GM06990 (cell line): ENCODE measurements at regions not wholly inside any gene's neighbourhood (a gene's known extent, or its start where the extent isn't known, plus 50 kb on each side); places are given as distances from the start of the nearest gene placed in this dataset.

Experiments
- DNase-seq: peaks from one replicate; pipeline ENCODE4 v3.0.0-alpha.2; 2011; ENCODE audit not compliant: insufficient read length; ENCODE audit errors: extremely low read depth
- H3K27me3 ChIP-seq: replicated peaks from 2 replicates; pipeline ENCODE4 v1.6.0; 2011; ENCODE audit warnings: low read length; ENCODE audit not compliant: control insufficient read depth, insufficient read depth
- H3K36me3 ChIP-seq: 2 replicates; pipeline ENCODE4 v1.5.1; 2011; ENCODE audit warnings: low read length; ENCODE audit not compliant: control insufficient read depth, insufficient read depth
- H3K4me3 ChIP-seq: replicated peaks from 2 replicates; pipeline ENCODE4 v1.5.1; 2011; ENCODE audit warnings: low read depth, mild to moderate bottlenecking, control low read depth, low read length
- CTCF ChIP-seq: IDR thresholded peaks from 2 replicates; pipeline ENCODE4 v1.5.1; 2011; ENCODE audit warnings: low read length, control low read depth, mild to moderate bottlenecking, inconsistent platforms; ENCODE audit not compliant: insufficient read depth, poor library complexity, severe bottlenecking

DNA sequence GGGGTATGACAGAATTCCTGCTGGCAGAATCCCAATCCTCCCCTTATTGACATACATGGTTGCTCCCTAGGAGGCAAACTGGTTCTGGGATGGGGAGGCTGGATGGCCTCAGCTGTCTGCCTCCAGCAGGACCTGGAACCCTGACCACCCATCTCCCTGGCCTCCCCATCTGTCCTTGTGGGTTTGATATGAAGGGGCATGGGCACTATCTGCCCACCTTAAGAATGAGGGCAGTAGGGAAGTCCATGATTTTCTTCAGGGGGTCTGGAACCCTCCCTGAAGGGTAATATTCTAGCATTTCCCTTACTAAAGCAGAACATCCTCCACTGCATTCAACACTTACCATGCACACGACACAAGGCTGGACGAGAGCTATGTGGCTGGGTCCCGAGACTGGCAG, 113.6 kb downstream of the VAPA start:
- no peak for DNase-seq
- Histone ChIP-seq H3K36me3 (no peaks in the 10 kb centered on the region), H3K4me3 (no peak overlapping the region), H3K27me3 (no peaks in the 10 kb centered on the region; the same call in 1 of the 2 replicates)
- no peak for TF ChIP-seq CTCF

DNA sequence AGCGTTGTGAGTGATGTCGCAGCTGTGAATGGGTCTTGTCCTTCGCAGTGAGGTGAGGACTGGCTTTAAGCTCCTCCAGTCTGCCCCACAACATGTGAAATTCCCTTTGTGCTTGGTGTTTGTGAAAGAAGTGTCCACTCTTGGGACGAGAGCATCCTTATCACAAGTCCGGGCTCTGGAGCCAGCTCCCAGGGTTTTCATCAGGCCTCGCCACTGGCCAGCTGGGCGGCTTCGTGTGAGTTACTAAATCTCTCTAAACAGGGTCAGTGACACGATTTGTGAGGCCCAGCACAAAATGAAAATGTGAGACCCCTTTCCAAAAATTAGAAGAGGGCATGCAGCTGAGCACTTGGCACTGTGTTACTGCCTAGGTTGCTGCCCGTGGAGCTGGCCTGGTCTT, 115.9 kb downstream of the VAPA start:
- H3K27me3 ChIP-seq = peaks cover 3% of the 10 kb centered on the region

DNA sequence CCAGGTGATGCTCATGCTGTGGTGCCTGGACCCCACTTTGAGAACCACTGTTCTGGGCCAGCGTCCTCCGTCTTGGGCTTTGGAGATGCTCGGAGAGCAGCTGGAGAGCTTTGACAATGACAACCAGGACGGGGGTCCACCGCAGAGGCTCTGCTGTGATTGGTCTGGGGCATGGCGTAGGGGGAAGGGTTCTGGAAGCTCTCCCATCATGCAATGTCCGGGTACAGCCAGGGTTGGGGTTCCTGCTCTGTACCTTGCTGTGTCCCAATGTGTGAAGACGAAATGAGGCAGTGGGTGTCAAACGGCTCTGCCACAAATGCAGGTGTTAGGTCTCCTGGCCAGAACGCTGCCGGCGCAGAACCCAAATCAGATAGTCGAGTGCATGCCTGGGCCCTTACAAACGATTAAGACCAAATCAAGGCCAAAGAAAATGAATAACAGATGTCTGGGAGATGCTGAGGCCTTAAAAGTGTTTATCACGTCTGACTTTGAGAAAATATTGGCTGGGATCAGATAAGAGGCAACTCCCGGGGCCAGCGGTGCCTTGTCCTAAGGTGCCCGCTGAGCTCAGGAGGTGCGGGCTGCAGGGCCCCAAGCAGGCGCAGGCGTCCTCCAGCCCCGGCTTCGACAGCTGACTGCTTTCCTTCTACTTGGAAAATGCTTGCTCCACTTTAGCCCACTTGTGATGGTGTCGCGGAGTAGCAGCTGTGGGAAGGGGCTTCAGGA, 117.2 kb downstream of the VAPA start:
- Histone ChIP-seq H3K36me3 (no peaks in the 10 kb centered on the region), H3K27me3 (peaks cover 5% of the 10 kb centered on the region), H3K4me3 (no peak overlapping the region)
- DNase-seq = no peak
- no peak for TF ChIP-seq CTCF

More for the DNA sequence above, 115.9 kb downstream of the VAPA start:
- no peak for TF ChIP-seq CTCF
- DNase-seq = no peak
- H3K36me3 ChIP-seq = no peaks in the 10 kb centered on the region
- H3K4me3 ChIP-seq = no peak overlapping the region

DNA sequence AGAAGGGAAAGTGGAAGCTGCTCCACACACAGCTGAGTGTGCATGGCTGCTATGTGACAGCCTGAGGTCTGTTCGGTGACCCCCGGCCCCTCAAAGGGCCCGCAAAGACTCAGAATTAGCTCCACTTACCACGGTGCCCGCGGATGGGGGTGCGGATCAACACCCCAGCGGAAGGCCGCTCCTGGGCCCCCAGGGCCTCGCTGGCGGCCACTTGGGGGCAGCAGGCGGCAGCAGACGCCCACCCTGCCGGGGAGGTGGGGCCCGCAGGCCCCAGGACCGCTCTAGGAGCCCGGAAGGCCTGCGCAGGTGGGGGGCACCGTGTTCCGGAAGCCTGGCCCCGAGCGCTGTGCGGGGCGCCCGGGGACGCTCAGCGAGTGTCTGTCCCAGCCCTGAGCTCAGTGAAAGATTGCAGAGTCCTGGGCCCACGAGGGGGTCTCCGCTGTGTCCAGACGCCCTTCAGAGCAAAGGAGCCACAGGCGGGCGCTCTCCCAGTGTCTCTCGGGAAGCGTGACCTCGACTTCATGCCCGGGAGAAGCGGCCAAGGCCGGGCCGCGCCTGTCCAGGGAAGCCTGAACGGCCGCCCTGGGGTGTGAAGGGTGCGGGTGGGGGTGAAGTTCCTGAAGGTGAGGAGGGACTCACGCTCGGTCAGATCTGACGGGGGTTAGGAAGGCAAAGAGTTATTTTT, 118.7 kb downstream of the VAPA start:
- H3K4me3 ChIP-seq = no peak overlapping the region
- peaks cover 5% of the 10 kb centered on the region for H3K27me3 ChIP-seq
- H3K36me3 ChIP-seq = no peaks in the 10 kb centered on the region
- no peak for DNase-seq
- no peak for TF ChIP-seq CTCF

DNA sequence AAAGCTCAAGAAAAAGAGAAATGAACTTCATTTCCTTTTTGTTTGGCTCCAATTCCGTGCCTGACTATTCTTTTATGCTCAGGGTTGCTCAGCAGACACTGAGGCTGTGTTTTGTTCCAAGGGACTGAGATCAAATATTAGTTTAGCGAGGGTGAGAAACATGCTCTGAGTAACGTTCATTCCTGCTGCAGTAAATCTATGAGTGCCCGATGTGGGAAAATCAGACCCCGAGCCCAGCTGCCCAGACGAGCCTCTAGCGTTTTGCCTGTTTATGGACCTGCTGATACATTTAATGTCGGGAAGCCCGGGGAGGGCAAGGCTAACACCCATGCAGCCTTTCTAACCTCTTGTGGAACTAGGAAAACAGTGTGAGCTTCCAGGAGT, 119.2 kb downstream of the VAPA start:
- DNase-seq = no peak
- Histone ChIP-seq H3K27me3 (peaks cover 5% of the 10 kb centered on the region), H3K36me3 (no peaks in the 10 kb centered on the region), H3K4me3 (no peak overlapping the region)
- no peak for TF ChIP-seq CTCF
